ENCODE measurements at regions not wholly inside any gene's neighbourhood (a gene's known extent, or its start where the extent isn't known, plus 50 kb on each side); places are given as distances from the start of the nearest gene placed in this dataset.
"Not testable (repeated sequence)": the region's sequence is repeated elsewhere in the genome, so short reads cannot be mapped to it uniquely, and the experiment has no call there.

- DNase-seq (no peak), ATAC-seq (no peak)
- H3K36me3 Mint-ChIP-seq (ENCODE audit: insufficient read depth), result no peaks in the 10 kb centered on the region
- no peak overlapping the region for H3K4me3 Mint-ChIP-seq
- H3K4me1 Mint-ChIP-seq (ENCODE audit: low read depth), result no peaks in the 10 kb centered on the region
- peaks cover 16% of the 10 kb centered on the region for H3K27me3 Mint-ChIP-seq (ENCODE audit: low read depth)
- H3K9me3 Mint-ChIP-seq, result peaks cover 6% of the 10 kb centered on the region
Measured at GRCh38 chr4:154030746-154031145, 241.9 kb upstream of the SFRP2 start.

GRCh38 chr4:154030152-154030551 is 241.3 kb upstream of the SFRP2 start:
- Mint-ChIP-seq H3K27me3 (ENCODE audit: low read depth) (peaks cover 19% of the 10 kb centered on the region), H3K4me3 (no peak overlapping the region), H3K9me3 (peaks cover 6% of the 10 kb centered on the region), H3K36me3 (ENCODE audit: insufficient read depth) (no peaks in the 10 kb centered on the region), H3K4me1 (ENCODE audit: low read depth) (no peaks in the 10 kb centered on the region)
- no peak for DNase-seq
- ATAC-seq, result no peak

GRCh38 chr4:154029171-154029570 is 240.3 kb upstream of the SFRP2 start:
- no peak for ATAC-seq
- peaks cover 19% of the 10 kb centered on the region for H3K27me3 Mint-ChIP-seq (ENCODE audit: low read depth)

DNA sequence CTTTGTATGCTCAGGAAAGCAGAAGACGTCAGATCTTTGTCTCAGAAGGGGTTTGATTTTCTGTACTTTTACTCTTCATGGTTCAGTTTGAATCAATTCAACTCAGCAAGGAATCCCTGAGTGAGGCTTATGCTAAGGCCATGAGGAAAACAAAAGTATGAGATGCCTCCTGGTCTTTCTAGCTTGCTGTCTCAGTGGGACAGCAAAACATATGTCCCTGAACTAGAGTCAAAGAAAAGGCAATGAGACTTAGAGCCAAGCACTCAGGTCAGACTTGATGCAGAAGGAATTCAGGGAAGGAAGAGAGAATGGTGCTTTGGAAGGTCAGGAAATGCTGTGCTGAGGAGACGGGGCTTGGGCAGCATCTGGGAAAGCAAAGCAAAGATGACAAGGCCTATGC is 236.2 kb upstream of the SFRP2 start:
- H3K27me3 Mint-ChIP-seq (ENCODE audit: low read depth), result peaks cover 20% of the 10 kb centered on the region
- DNase-seq, result no peak
- no peak for ATAC-seq
- H3K9me3 Mint-ChIP-seq, result no peaks in the 10 kb centered on the region
- H3K36me3 Mint-ChIP-seq (ENCODE audit: insufficient read depth), result no peaks in the 10 kb centered on the region
- no peak overlapping the region for H3K4me3 Mint-ChIP-seq
- H3K4me1 Mint-ChIP-seq (ENCODE audit: low read depth), result no peaks in the 10 kb centered on the region

More at GRCh38 chr4:154029171-154029570, 240.3 kb upstream of the SFRP2 start:
- Mint-ChIP-seq H3K4me1 (ENCODE audit: low read depth) (no peaks in the 10 kb centered on the region), H3K36me3 (ENCODE audit: insufficient read depth) (no peaks in the 10 kb centered on the region), H3K9me3 (peaks cover 6% of the 10 kb centered on the region), H3K4me3 (no peak overlapping the region)
- DNase-seq, result no peak

DNA sequence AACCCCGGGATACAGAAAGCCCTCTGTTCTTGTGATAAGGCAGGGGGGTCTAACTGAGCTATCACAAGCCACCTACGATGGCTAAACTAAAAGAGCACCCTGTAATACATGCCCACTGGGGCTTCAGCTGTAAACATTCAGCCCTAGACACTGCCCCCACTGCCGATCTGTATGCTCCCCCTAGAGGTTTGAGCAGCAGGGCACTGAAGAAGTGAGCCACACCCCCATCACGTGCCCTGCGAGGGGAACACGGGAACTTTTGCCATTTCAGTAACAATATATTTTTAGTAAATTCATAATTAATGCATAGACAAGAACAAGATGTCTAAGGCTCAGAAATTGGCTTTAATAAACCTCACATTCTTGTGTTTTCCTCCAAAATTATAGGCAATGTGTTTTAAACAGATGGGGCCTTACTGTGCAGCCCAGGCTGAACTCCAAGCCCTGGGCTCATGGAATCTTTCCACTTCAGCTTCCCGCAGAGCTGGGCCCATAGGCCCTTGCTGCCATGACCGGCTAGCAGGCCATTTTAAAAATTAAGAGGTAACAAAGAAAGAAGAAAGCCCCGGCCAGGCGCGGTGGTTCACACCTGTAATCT is 235.3 kb upstream of the SFRP2 start:
- Mint-ChIP-seq H3K4me3 (no peak overlapping the region), H3K36me3 (ENCODE audit: insufficient read depth) (no peaks in the 10 kb centered on the region), H3K27me3 (ENCODE audit: low read depth) (peaks cover 20% of the 10 kb centered on the region), H3K9me3 (no peaks in the 10 kb centered on the region), H3K4me1 (ENCODE audit: low read depth) (no peaks in the 10 kb centered on the region)
- ATAC-seq (peak in 1 of 2 donors; percentile 61), DNase-seq (no peak)

DNA sequence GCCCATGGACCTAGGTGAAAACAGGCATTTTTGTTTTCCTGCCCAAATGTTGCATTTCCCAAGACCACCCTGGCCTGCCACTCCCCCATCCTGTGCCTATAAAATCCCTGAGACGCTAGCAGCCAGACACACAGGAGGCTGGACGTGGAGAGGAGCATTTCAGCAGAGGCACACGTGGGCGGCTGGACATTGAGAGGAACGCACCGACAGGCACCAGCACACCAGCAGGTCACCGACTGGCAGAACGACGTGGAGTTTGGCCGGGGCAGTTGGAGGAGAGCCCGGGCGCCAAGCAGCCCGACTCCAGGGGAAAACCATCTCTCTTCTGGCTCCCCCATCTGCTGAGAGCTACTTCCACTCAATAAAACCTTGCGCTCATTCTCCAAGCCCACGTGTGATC is 234.8 kb upstream of the SFRP2 start:
- not testable (repeated sequence) for H3K9me3 Mint-ChIP-seq, ATAC-seq

DNA sequence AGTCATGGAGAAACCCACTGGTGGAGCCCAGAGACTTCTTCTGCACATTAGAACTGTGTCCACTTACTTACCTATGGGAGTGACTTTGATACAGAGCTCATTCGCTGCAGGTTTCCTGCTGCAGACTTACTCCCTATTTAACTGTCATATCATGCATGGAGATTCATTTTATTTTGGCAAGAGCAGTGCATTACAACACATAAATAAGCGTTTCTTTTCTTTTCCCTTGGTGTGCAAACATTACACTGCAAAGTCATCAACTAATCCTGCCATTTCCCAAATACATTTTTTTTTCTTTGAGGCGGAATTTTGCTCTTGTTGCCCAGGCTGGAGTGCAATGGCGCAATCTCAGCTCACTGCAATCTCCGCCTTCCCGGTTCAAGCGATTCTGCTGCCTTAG is 230.9 kb upstream of the SFRP2 start:
- H3K4me3 Mint-ChIP-seq, result no peak overlapping the region
- DNase-seq, result no peak
- peaks cover 7% of the 10 kb centered on the region for H3K27me3 Mint-ChIP-seq (ENCODE audit: low read depth)
- H3K36me3 Mint-ChIP-seq (ENCODE audit: insufficient read depth), result no peaks in the 10 kb centered on the region
- H3K4me1 Mint-ChIP-seq (ENCODE audit: low read depth), result no peaks in the 10 kb centered on the region
- H3K9me3 Mint-ChIP-seq, result no peaks in the 10 kb centered on the region
- no peak for ATAC-seq

More for the DNA sequence above, 234.8 kb upstream of the SFRP2 start:
- not testable (repeated sequence) for H3K4me1 Mint-ChIP-seq (ENCODE audit: low read depth); H3K4me3 Mint-ChIP-seq; H3K36me3 Mint-ChIP-seq (ENCODE audit: insufficient read depth); DNase-seq
- H3K27me3 Mint-ChIP-seq (ENCODE audit: low read depth), result peaks cover 20% of the 10 kb centered on the region

- no peaks in the 10 kb centered on the region for H3K36me3 Mint-ChIP-seq (ENCODE audit: insufficient read depth)
Measured at GRCh38 chr4:154018659-154019058, 229.8 kb upstream of the SFRP2 start.

DNA sequence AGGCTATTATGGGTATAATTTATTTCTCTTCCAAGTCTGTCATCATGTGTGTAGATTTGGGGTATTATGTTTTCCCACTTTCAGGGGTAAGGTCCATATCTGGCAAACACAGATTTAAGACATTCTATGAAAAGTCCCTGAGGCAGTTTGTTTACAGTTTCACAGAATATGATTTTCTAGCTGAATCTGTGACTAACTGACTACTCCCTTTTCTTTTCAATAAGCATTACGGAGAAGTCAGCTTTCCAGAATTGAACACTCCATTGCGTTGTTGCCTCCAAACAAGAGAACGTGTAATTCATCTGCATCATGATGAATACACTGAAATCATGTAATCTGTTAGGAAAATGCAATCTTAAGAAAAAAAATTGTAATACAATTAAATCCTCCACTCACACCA is 226.7 kb upstream of the SFRP2 start:
- DNase-seq (no peak), ATAC-seq (no peak)
- Mint-ChIP-seq H3K9me3 (no peaks in the 10 kb centered on the region), H3K36me3 (ENCODE audit: insufficient read depth) (no peaks in the 10 kb centered on the region), H3K27me3 (ENCODE audit: low read depth) (no peaks in the 10 kb centered on the region), H3K4me3 (no peak overlapping the region), H3K4me1 (ENCODE audit: low read depth) (no peaks in the 10 kb centered on the region)

More at GRCh38 chr4:154018659-154019058, 229.8 kb upstream of the SFRP2 start:
- Mint-ChIP-seq H3K9me3 (no peaks in the 10 kb centered on the region), H3K4me1 (ENCODE audit: low read depth) (no peaks in the 10 kb centered on the region), H3K27me3 (ENCODE audit: low read depth) (peaks cover 7% of the 10 kb centered on the region), H3K4me3 (no peak overlapping the region)
- DNase-seq (no peak), ATAC-seq (peak in 1 of 2 donors; percentile 46)

GRCh38 chr4:154014407-154015321 is 225.8 kb upstream of the SFRP2 start:
- no peaks in the 10 kb centered on the region for H3K27me3 Mint-ChIP-seq (ENCODE audit: low read depth)
- no peak for DNase-seq
- no peaks in the 10 kb centered on the region for H3K36me3 Mint-ChIP-seq (ENCODE audit: insufficient read depth)
- ATAC-seq, result no peak
- H3K4me1 Mint-ChIP-seq (ENCODE audit: low read depth), result no peaks in the 10 kb centered on the region
- H3K9me3 Mint-ChIP-seq, result no peaks in the 10 kb centered on the region
- no peak overlapping the region for H3K4me3 Mint-ChIP-seq

- Mint-ChIP-seq H3K4me1 (ENCODE audit: low read depth) (no peaks in the 10 kb centered on the region), H3K27me3 (ENCODE audit: low read depth) (no peaks in the 10 kb centered on the region), H3K36me3 (ENCODE audit: insufficient read depth) (no peaks in the 10 kb centered on the region), H3K9me3 (no peaks in the 10 kb centered on the region), H3K4me3 (no peak overlapping the region)
- no peak for DNase-seq
- ATAC-seq, result no peak
Measured at GRCh38 chr4:154013576-154013975, 224.7 kb upstream of the SFRP2 start.

DNA sequence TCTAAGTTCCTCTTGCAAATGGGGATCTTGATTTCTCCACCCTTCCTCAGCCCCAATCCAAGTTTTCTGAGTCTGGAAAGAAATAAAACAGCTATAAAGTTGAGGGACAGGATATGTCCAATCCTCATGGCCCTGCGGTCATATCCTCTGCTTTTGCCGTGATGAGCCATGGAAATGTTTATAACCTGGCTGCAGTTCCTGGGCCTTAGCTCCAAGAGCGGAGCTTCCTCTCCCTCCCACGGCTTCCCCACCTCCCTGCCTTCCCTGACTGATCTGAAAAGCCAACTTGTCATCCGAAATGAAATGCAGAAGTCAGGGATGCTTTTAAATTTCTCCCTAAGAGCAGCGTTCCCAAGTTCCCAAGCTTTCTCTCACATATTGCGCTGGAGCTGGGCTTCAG is 221.5 kb upstream of the SFRP2 start:
- ATAC-seq, result no peak
- H3K4me3 Mint-ChIP-seq, result no peak overlapping the region
- H3K9me3 Mint-ChIP-seq, result no peaks in the 10 kb centered on the region

GRCh38 chr4:154009788-154010187 is 220.9 kb upstream of the SFRP2 start:
- H3K4me1 Mint-ChIP-seq (ENCODE audit: low read depth), result no peaks in the 10 kb centered on the region
- ATAC-seq, result no peak

More for the DNA sequence above, 221.5 kb upstream of the SFRP2 start:
- Mint-ChIP-seq H3K4me1 (ENCODE audit: low read depth) (no peaks in the 10 kb centered on the region), H3K27me3 (ENCODE audit: low read depth) (no peaks in the 10 kb centered on the region), H3K36me3 (ENCODE audit: insufficient read depth) (no peaks in the 10 kb centered on the region)
- no peak for DNase-seq

GRCh38 chr4:154009191-154009590 is 220.3 kb upstream of the SFRP2 start:
- H3K4me1 Mint-ChIP-seq (ENCODE audit: low read depth), result no peaks in the 10 kb centered on the region
- no peaks in the 10 kb centered on the region for H3K36me3 Mint-ChIP-seq (ENCODE audit: insufficient read depth)
- no peak overlapping the region for H3K4me3 Mint-ChIP-seq
- ATAC-seq, result no peak
- H3K9me3 Mint-ChIP-seq, result no peaks in the 10 kb centered on the region
- H3K27me3 Mint-ChIP-seq (ENCODE audit: low read depth), result peaks cover 2% of the 10 kb centered on the region
- no peak for DNase-seq

More at GRCh38 chr4:154009788-154010187, 220.9 kb upstream of the SFRP2 start:
- DNase-seq, result no peak
- no peak overlapping the region for H3K4me3 Mint-ChIP-seq
- H3K36me3 Mint-ChIP-seq (ENCODE audit: insufficient read depth), result no peaks in the 10 kb centered on the region
- H3K27me3 Mint-ChIP-seq (ENCODE audit: low read depth), result peaks cover 2% of the 10 kb centered on the region
- no peaks in the 10 kb centered on the region for H3K9me3 Mint-ChIP-seq

GRCh38 chr4:154005171-154005520 is 216.3 kb upstream of the SFRP2 start:
- no peaks in the 10 kb centered on the region for H3K9me3 Mint-ChIP-seq
- no peak for DNase-seq
- no peaks in the 10 kb centered on the region for H3K4me1 Mint-ChIP-seq (ENCODE audit: low read depth)
- H3K36me3 Mint-ChIP-seq (ENCODE audit: insufficient read depth), result no peaks in the 10 kb centered on the region
- no peak overlapping the region for H3K4me3 Mint-ChIP-seq
- H3K27me3 Mint-ChIP-seq (ENCODE audit: low read depth), result peaks cover 2% of the 10 kb centered on the region
- no peak for ATAC-seq

All from activated T-cell treated with anti-CD3 and anti-CD28 coated beads, Interleukin-2, amount 50 U/mL, for 4 hours (primary cell).